Smooth muscle cell of the brain vasculature (primary cell): ENCODE measurements at regions not wholly inside any gene's neighbourhood (a gene's known extent, or its start where the extent isn't known, plus 50 kb on each side); places are given as distances from the start of the nearest gene placed in this dataset.

ENCODE experiments used
- DNase-seq: peaks from one replicate; pipeline ENCODE4 v3.0.0-alpha.2; 2012; ENCODE audit warnings: low read depth, low spot score

GRCh38 chr2:140063356-140063755, 1283.2 kb upstream of the NXPH2 start:
- DNase-seq: no peak

- DNase-seq: no peak
Observed at GRCh38 chr2:140061240-140061639, 1281.0 kb upstream of the NXPH2 start.

GRCh38 chr2:140057928-140058327, 1277.7 kb upstream of the NXPH2 start:
- no peak for DNase-seq

- no peak for DNase-seq
Observed at GRCh38 chr2:140041811-140042210, 1261.6 kb upstream of the NXPH2 start.

- DNase-seq: no peak
Observed at GRCh38 chr2:140041239-140041638, 1261.0 kb upstream of the NXPH2 start.

- DNase-seq: no peak
Observed at GRCh38 chr2:140033638-140034037, 1253.4 kb upstream of the NXPH2 start.

GRCh38 chr2:140027966-140028365, 1247.8 kb upstream of the NXPH2 start:
- DNase-seq: no peak

GRCh38 chr2:140027320-140027719, 1247.1 kb upstream of the NXPH2 start:
- DNase-seq: no peak

GRCh38 chr2:140023291-140023690, 1243.1 kb upstream of the NXPH2 start:
- no peak for DNase-seq

GRCh38 chr2:140018541-140018940, 1238.4 kb upstream of the NXPH2 start:
- no peak for DNase-seq

GRCh38 chr2:140014204-140014546, 1234.0 kb upstream of the NXPH2 start:
- DNase-seq: no peak

GRCh38 chr2:140013545-140014203, 1233.5 kb upstream of the NXPH2 start:
- DNase-seq: no peak

GRCh38 chr2:140011287-140011686, 1231.1 kb upstream of the NXPH2 start:
- no peak for DNase-seq

GRCh38 chr2:140002110-140002509, 1221.9 kb upstream of the NXPH2 start:
- no peak for DNase-seq

- no peak for DNase-seq
Observed at GRCh38 chr2:139992711-139993345, 1212.6 kb upstream of the NXPH2 start.

GRCh38 chr2:139992078-139992477, 1211.9 kb upstream of the NXPH2 start:
- no peak for DNase-seq

GRCh38 chr2:139990646-139991335, 1210.6 kb upstream of the NXPH2 start:
- DNase-seq: no peak

- no peak for DNase-seq
Observed at GRCh38 chr2:139969323-139969722, 1189.1 kb upstream of the NXPH2 start.

- no peak for DNase-seq
Observed at GRCh38 chr2:139968588-139968987, 1188.4 kb upstream of the NXPH2 start.

- DNase-seq: no peak
Observed at GRCh38 chr2:139967665-139968064, 1187.5 kb upstream of the NXPH2 start.

GRCh38 chr2:139964721-139965440, 1184.7 kb upstream of the NXPH2 start:
- DNase-seq: no peak

- DNase-seq: no peak
Observed at GRCh38 chr2:139963863-139964355, 1183.7 kb upstream of the NXPH2 start.
